H1 (cell line): ENCODE measurements at regions not wholly inside any gene's neighbourhood (a gene's known extent, or its start where the extent isn't known, plus 50 kb on each side); places are given as distances from the start of the nearest gene placed in this dataset.

Experiments used
- CTBP2 ChIP-seq: IDR thresholded peaks from 2 replicates; pipeline ENCODE4 v1.7.0; 2011; ENCODE audit warnings: borderline replicate concordance, mild to moderate bottlenecking, moderate library complexity, mixed read lengths, low read length; ENCODE audit not compliant: insufficient read depth, insufficient read length
- EZH2 ChIP-seq: fragments of 200-600 bp; sonication (generic); IDR thresholded peaks from 2 replicates; pipeline ENCODE4 v1.7.1; 2012; ENCODE audit warnings: low read depth, mild to moderate bottlenecking, moderate library complexity, low read length, inconsistent platforms; ENCODE audit not compliant: severe bottlenecking
- RBBP5 ChIP-seq: IDR thresholded peaks from 2 replicates; pipeline ENCODE4 v1.7.1; 2012; ENCODE audit warnings: low read depth, mild to moderate bottlenecking, inconsistent platforms, low read length, moderate library complexity, borderline replicate concordance
- RFX5 ChIP-seq: IDR thresholded peaks from 2 replicates; pipeline ENCODE4 v1.6.1; 2011; ENCODE audit warnings: low read depth, low read length, improper control_type of control experiment, borderline replicate concordance
- TF ChIP-seq, protein P1 (sequence below), 3 experiments: IDR thresholded peaks; 1 replicate in 2 of 3; 2 replicates in 1 of 3; pipeline versions ENCODE4 v1.5.1 to v1.6.1; 2011; ENCODE audit warnings: low read length in 3 of 3, mild to moderate bottlenecking in 3 of 3, inconsistent platforms in 2 of 3, low read depth in 1 of 3, moderate library complexity in 1 of 3; ENCODE audit not compliant: insufficient read depth in 1 of 3; ENCODE audit errors: control extremely low read depth in 1 of 3
- TF ChIP-seq, protein P2 (sequence below): IDR thresholded peaks from 2 replicates; pipeline ENCODE4 v1.6.1; 2012; ENCODE audit warnings: low read length, inconsistent platforms

DNA sequence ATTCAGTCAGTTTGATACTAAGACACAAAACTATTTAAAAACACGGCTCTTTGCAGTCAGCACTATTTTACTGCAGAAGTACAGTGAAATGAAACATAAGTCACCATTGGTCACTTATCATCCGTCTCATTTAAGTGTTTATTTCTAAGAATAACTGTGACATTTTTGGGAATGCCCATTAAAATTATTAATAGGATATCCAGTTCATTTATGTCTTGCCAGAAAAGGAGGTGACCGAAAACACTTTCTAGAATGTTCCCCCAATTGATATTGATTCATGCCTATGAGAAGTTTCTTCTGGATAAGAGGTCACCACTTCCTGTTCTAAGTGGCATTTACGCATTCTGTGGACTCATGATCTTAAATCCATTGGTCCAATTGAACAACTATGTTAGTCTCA lies 477.3 kb downstream of the LIG4 start (continued):
- TF ChIP-seq, protein P1, sequence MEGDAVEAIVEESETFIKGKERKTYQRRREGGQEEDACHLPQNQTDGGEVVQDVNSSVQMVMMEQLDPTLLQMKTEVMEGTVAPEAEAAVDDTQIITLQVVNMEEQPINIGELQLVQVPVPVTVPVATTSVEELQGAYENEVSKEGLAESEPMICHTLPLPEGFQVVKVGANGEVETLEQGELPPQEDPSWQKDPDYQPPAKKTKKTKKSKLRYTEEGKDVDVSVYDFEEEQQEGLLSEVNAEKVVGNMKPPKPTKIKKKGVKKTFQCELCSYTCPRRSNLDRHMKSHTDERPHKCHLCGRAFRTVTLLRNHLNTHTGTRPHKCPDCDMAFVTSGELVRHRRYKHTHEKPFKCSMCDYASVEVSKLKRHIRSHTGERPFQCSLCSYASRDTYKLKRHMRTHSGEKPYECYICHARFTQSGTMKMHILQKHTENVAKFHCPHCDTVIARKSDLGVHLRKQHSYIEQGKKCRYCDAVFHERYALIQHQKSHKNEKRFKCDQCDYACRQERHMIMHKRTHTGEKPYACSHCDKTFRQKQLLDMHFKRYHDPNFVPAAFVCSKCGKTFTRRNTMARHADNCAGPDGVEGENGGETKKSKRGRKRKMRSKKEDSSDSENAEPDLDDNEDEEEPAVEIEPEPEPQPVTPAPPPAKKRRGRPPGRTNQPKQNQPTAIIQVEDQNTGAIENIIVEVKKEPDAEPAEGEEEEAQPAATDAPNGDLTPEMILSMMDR (IDR thresholded peaks at IDR 0.05; ENCODE audit: control extremely low read depth in 1 of 3, insufficient read depth in 1 of 3, low read depth in 1 of 3, low read length in 3 of 3) = no peak
- TF ChIP-seq EZH2 = no peak
- no peak for TF ChIP-seq RBBP5
- TF ChIP-seq, protein P2, sequence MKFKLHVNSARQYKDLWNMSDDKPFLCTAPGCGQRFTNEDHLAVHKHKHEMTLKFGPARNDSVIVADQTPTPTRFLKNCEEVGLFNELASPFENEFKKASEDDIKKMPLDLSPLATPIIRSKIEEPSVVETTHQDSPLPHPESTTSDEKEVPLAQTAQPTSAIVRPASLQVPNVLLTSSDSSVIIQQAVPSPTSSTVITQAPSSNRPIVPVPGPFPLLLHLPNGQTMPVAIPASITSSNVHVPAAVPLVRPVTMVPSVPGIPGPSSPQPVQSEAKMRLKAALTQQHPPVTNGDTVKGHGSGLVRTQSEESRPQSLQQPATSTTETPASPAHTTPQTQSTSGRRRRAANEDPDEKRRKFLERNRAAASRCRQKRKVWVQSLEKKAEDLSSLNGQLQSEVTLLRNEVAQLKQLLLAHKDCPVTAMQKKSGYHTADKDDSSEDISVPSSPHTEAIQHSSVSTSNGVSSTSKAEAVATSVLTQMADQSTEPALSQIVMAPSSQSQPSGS = no peak
- TF ChIP-seq CTBP2 = no peak
- TF ChIP-seq RFX5 = no peak
